ENCODE measurements at regions not wholly inside any gene's neighbourhood (a gene's known extent, or its start where the extent isn't known, plus 50 kb on each side); places are given as distances from the start of the nearest gene placed in this dataset.

DNA sequence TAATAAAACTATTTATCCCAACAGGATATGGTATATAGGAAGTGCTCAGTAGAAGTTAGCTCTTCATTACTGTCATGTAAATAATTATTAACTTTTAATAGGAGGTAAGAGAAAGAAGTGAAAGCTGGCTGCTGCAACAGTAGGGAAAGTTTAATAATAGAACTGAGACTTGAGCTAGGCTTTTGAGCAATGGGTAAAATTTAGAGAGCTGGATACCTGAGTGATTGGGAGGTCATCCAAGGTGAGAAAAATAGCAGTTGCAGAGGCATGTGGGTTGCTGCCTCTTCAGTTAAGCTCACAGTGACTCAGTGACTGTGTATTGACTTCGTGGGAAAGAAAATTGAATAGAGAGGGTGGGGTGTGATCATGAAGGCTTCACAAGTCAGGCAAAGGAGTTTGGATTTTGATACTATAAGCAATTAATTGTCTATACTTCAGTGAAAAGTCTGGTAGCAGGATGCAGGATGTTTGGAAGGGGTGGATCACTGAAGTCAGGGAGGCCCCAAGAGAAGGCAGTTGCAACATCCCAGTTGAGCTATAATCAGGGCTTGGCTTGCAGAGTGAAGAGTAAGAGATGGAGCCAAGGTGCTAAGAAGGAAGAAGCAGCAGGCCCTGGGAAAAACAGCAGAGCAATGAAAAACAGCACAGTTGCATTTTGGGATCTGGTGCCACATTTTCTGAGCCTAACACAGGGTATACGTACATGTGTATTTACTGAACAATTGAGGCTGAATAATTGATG, 172.0 kb upstream of the FRMD6 start:
- ATAC-seq = peak; percentile 88 to 91
- H3K36me3 ChIP-seq = no peaks in the 10 kb centered on the region
- intact Hi-C loops (cut with DNase I; ENCODE audit: low total_unique reads) (no loop called here), in situ Hi-C loops (cut with MboI; ENCODE audit: low sequenced_read_pairs in 4 of 4) (no loop called here)
- H3K9me3 ChIP-seq = no peaks in the 10 kb centered on the region
- TF ChIP-seq CTCF (IDR thresholded peaks at IDR 0.05 in 4 of 5, conservative IDR thresholded peaks at IDR 0.05 in 1 of 5) (no peak), POLR2A (IDR thresholded peaks at IDR 0.05) (no peak)
- H3K27ac ChIP-seq = peak overlapping the region; percentile 42 to 65 (median 54)
- peaks cover 30 to 39% of the 10 kb centered on the region in 2 donors for H3K4me1 ChIP-seq
- H3K4me3 ChIP-seq = no peak overlapping the region
- peak; percentile 13 to 55 for DNase-seq
- no peaks in the 10 kb centered on the region for H3K27me3 ChIP-seq

- in situ Hi-C loops (cut with MboI; ENCODE audit: low sequenced_read_pairs in 4 of 4) = no loop called here
- no peaks in the 10 kb centered on the region for H3K9me3 ChIP-seq
- H3K4me3 ChIP-seq = no peak overlapping the region
- intact Hi-C loops (cut with DNase I; ENCODE audit: low total_unique reads) = no loop called here
- peaks cover 26 to 30% of the 10 kb centered on the region in 2 donors for H3K4me1 ChIP-seq
- peak overlapping the region in 3 of 4 donors; percentile 0 to 59 (median 41) for H3K27ac ChIP-seq
- DNase-seq (no peak), ATAC-seq (peak; percentile 23 to 57)
- no peaks in the 10 kb centered on the region for H3K27me3 ChIP-seq
- TF ChIP-seq POLR2A (IDR thresholded peaks at IDR 0.05) (no peak), CTCF (IDR thresholded peaks at IDR 0.05 in 4 of 5, conservative IDR thresholded peaks at IDR 0.05 in 1 of 5) (no peak)
- H3K36me3 ChIP-seq = no peaks in the 10 kb centered on the region
Observed at GRCh38 chr14:51481643-51482042, 170.1 kb upstream of the FRMD6 start.

DNA sequence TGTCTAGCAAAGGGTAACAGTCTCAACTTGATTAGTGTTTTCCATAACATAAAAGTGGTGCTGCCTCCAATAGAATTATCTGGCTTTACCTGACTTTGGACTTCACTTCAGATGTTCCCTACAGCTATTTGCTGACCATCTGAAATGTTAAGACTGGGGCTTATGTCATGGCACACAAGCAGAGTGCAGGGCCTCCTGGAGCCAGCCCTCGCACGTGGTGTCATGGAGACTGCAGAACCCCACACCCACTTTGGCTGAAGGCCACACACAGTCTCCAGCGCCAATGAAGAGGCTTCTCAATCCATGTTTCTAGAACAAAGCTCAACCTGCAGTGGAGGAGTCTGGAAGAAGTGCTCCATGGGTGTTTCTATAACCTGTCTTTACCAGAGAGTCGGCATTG, 169.6 kb upstream of the FRMD6 start:
- Histone ChIP-seq H3K36me3 (no peaks in the 10 kb centered on the region), H3K4me1 (peaks cover 26 to 30% of the 10 kb centered on the region in 2 donors), H3K4me3 (no peak overlapping the region), H3K27ac (peak overlapping the region in 2 of 4 donors; percentile 41 to 59), H3K27me3 (no peaks in the 10 kb centered on the region), H3K9me3 (no peaks in the 10 kb centered on the region)
- in situ Hi-C loops (cut with MboI; ENCODE audit: low sequenced_read_pairs in 4 of 4) (no loop called here), intact Hi-C loops (cut with DNase I; ENCODE audit: low total_unique reads) (no loop called here)
- DNase-seq (no peak), ATAC-seq (no peak)
- TF ChIP-seq CTCF (IDR thresholded peaks at IDR 0.05 in 4 of 5, conservative IDR thresholded peaks at IDR 0.05 in 1 of 5) = no peak
- TF ChIP-seq POLR2A (IDR thresholded peaks at IDR 0.05) = no peak

- intact Hi-C loops (cut with DNase I; ENCODE audit: low total_unique reads) (no loop called here), in situ Hi-C loops (cut with MboI; ENCODE audit: low sequenced_read_pairs in 4 of 4) (no loop called here)
- H3K27me3 ChIP-seq = no peaks in the 10 kb centered on the region
- H3K4me3 ChIP-seq = no peak overlapping the region
- no peak for TF ChIP-seq POLR2A (IDR thresholded peaks at IDR 0.05)
- no peak for TF ChIP-seq CTCF (IDR thresholded peaks at IDR 0.05 in 4 of 5, conservative IDR thresholded peaks at IDR 0.05 in 1 of 5)
- peaks cover 21 to 23% of the 10 kb centered on the region in 2 donors for H3K4me1 ChIP-seq
- no peaks in the 10 kb centered on the region for H3K9me3 ChIP-seq
- no peaks in the 10 kb centered on the region for H3K36me3 ChIP-seq
- no peak for ATAC-seq
- no peak overlapping the region for H3K27ac ChIP-seq
- DNase-seq = no peak
Observed at GRCh38 chr14:51484485-51484884, 167.2 kb upstream of the FRMD6 start.

Data from gastrocnemius medialis (tissue), 4 donors.